ENCODE measurements at regions not wholly inside any gene's neighbourhood (a gene's known extent, or its start where the extent isn't known, plus 50 kb on each side); places are given as distances from the start of the nearest gene placed in this dataset.

DNA sequence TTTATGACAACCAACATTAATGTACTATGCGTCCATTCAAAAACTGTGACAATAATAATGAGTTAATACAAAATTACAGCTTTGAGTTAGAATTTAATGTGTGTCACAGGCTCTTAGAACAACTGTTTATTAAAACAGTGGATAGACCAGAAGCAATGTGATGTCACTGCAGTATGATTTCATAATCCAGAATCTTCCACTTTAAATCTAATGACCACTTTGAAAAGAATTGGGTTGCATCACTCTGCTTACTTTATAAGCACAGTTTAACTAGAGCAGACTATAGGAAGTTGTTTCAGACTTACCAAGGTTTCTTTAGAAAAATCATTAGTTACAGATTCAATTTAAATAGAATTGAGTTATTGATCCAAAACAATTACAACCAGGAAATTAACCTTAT is 758.5 kb downstream of the KCTD8 start:
- no peak for DNase-seq (ENCODE audit: low spot score)
- in situ Hi-C loops (cut with MboI; ENCODE audit: low pct_unique_long_range_greater_than_20kb, low sequenced_read_pairs, unreplicated experiment): no loop called here
- TF ChIP-seq, protein P1, sequence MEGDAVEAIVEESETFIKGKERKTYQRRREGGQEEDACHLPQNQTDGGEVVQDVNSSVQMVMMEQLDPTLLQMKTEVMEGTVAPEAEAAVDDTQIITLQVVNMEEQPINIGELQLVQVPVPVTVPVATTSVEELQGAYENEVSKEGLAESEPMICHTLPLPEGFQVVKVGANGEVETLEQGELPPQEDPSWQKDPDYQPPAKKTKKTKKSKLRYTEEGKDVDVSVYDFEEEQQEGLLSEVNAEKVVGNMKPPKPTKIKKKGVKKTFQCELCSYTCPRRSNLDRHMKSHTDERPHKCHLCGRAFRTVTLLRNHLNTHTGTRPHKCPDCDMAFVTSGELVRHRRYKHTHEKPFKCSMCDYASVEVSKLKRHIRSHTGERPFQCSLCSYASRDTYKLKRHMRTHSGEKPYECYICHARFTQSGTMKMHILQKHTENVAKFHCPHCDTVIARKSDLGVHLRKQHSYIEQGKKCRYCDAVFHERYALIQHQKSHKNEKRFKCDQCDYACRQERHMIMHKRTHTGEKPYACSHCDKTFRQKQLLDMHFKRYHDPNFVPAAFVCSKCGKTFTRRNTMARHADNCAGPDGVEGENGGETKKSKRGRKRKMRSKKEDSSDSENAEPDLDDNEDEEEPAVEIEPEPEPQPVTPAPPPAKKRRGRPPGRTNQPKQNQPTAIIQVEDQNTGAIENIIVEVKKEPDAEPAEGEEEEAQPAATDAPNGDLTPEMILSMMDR (IDR thresholded peaks at IDR 0.05; ENCODE audit: extremely low read depth, insufficient read depth, missing control alignments): no peak

DNA sequence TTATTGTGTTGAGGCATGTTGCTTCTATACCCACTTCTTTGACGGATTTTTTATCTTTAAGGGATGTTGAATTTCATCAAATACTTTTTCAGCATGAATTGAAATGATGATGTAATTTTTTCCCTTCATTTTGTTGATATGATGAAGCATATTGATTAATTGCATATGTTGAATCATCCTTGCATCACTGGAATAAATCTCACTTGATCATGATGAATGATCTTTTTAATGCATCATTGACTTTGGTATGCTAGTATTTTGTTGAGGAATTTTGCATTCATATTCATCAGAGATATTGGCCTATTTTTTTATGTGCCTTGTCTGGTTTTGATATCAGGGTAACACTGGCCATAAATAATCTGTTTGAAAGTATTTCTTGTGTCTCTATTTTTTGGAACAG is 754.7 kb downstream of the KCTD8 start:
- TF ChIP-seq, protein P1 (IDR thresholded peaks at IDR 0.05; ENCODE audit: extremely low read depth, insufficient read depth, missing control alignments): no peak
- DNase-seq (ENCODE audit: low spot score): no peak
- in situ Hi-C loops (cut with MboI; ENCODE audit: low pct_unique_long_range_greater_than_20kb, low sequenced_read_pairs, unreplicated experiment): no loop called here

DNA sequence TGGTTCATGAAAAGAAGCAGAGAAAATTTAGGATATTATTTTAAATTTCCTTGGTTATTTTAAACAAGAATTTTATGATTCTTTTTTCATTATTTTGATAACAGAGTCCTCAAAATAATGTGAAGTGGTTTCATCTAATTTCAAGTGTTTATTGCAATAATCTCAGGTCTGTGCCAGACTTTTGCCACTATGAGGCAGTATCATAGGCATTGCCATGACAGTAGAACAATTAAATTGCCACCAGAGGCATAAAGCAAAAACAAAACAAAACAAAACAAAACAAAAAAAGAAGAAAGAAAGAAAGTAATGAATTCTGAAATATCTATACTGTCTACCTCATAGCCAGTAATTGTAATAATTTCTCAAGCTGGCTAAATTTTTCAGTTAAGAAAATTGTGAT is 739.2 kb downstream of the KCTD8 start:
- DNase-seq (ENCODE audit: low spot score): no peak
- TF ChIP-seq, protein P1 (IDR thresholded peaks at IDR 0.05; ENCODE audit: extremely low read depth, insufficient read depth, missing control alignments): no peak
- in situ Hi-C loops (cut with MboI; ENCODE audit: low pct_unique_long_range_greater_than_20kb, low sequenced_read_pairs, unreplicated experiment): no loop called here

DNA sequence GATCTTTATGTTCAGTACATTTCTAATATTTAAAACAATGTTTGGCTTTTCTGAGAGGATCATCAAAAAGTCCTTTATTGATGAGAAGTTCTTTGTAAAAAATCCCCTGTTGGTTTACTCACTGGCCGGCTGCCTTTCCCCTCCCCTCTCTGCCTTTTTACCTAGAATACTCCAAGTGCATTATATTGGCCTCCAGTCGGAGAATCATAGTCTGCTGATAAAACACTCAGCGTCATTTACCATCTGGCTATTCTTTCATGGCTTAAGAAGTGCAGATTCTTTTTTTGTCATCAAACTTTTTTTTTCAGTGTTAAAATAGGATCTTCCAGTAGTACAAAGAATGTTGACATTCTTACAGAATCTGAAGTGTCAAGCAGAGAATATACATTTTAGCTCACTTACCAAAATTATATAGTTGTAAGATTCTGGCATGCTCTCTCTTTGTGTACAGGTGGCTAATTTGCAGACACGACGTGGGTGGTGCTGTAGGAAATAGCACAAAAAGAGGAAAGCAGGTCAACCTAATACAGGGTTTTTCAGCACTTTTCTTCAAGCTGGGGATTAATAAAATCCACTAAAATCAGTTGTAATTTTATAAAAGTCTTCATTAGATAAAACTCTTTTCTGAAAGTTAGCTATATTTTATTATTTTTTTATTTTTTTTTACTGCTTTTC is 731.8 kb downstream of the KCTD8 start:
- in situ Hi-C loops (cut with MboI; ENCODE audit: low pct_unique_long_range_greater_than_20kb, low sequenced_read_pairs, unreplicated experiment): no loop called here

DNA sequence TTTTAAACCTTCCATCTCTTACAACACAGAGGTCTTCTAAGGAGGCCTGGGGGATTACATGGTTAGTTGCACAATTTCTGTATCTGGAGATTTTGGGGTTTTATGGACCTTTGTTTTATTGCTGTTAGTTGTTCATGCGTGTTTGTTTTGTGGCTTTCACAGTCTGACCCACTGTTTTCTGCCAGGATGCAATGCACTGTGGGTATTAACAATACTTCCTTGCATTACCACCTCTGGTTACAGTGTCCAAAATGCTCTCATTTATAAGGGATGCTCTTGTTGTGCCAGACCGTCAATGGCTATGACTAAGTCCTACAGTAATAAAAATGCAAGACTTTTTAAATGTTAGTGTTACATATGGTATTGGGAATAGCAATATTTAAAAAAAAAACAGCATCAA is 730.2 kb downstream of the KCTD8 start:
- in situ Hi-C loops (cut with MboI; ENCODE audit: low pct_unique_long_range_greater_than_20kb, low sequenced_read_pairs, unreplicated experiment): no loop called here
- no peak for DNase-seq (ENCODE audit: low spot score)
- TF ChIP-seq, protein P1 (IDR thresholded peaks at IDR 0.05; ENCODE audit: extremely low read depth, insufficient read depth, missing control alignments): no peak

More for the DNA sequence above, 731.8 kb downstream of the KCTD8 start:
- TF ChIP-seq, protein P1 (IDR thresholded peaks at IDR 0.05; ENCODE audit: extremely low read depth, insufficient read depth, missing control alignments): no peak
- no peak for DNase-seq (ENCODE audit: low spot score)

DNA sequence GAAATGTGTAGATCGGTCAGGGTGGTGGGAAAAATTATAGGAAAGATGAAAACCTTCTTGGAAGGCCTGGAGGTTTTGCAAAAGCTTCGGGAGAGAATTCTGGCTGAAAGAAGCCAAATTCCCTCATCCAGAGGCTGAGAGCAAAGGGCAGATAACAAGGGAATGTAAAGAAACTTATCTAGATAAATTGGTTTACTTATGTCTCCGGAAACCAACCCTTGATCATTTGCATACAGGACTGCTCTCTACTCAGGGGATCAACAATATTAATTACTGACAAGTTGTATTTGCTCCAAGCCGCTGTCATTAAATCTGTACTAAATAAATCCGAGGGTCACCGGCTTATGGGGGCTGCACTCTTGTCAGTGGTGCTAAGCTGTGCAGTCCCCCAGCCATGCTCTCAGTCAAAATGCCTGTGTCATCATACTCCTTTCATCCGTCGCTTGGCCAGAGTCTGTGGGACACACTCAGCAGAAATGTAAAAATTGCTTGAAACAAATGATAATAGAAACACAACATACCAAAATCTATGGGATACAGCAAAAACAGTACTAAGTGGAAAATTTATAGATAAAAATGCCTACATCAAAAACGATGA is 715.7 kb downstream of the KCTD8 start:
- TF ChIP-seq, protein P1 (IDR thresholded peaks at IDR 0.05; ENCODE audit: extremely low read depth, insufficient read depth, missing control alignments): no peak
- no peak for DNase-seq (ENCODE audit: low spot score)
- in situ Hi-C loops (cut with MboI; ENCODE audit: low pct_unique_long_range_greater_than_20kb, low sequenced_read_pairs, unreplicated experiment): no loop called here

Measured in GM13977 (cell line).